SK-N-SH (cell line): ENCODE measurements at regions not wholly inside any gene's neighbourhood (a gene's known extent, or its start where the extent isn't known, plus 50 kb on each side); places are given as distances from the start of the nearest gene placed in this dataset.

Source experiments
- FOXM1 ChIP-seq: IDR thresholded peaks from 2 replicates; pipeline ENCODE4 v1.4.0; 2012; ENCODE audit warnings: low read depth, mild to moderate bottlenecking
- NRF1 ChIP-seq: IDR thresholded peaks from 2 replicates; pipeline ENCODE4 v1.6.1; 2012; ENCODE audit warnings: low read depth, mild to moderate bottlenecking, low read length
- RAD21 ChIP-seq: IDR thresholded peaks from 2 replicates; pipeline ENCODE4 v1.6.1; 2012; ENCODE audit warnings: mild to moderate bottlenecking, low read length
- RCOR1 ChIP-seq: fragments of 150-350 bp; IDR thresholded peaks from 2 replicates; pipeline ENCODE4 v1.6.1; 2017; ENCODE audit warnings: antibody characterized with exemption, low read length
- TCF12 ChIP-seq: IDR thresholded peaks from 2 replicates; pipeline ENCODE4 v1.4.0; 2012
- TF ChIP-seq, protein P1 (sequence below): fragments of 200-600 bp; sonication (generic); IDR thresholded peaks from 2 replicates; pipeline ENCODE4 v1.6.1; 2017; ENCODE audit warnings: antibody characterized with exemption, mild to moderate bottlenecking, moderate library complexity
- TF ChIP-seq, protein P2 (sequence below): IDR thresholded peaks from 2 replicates; pipeline ENCODE4 v1.4.0; 2012; ENCODE audit warnings: low read depth, borderline replicate concordance
- TF ChIP-seq, protein P3 (sequence below): IDR thresholded peaks from 2 replicates; pipeline ENCODE4 v1.6.1; 2012; ENCODE audit warnings: mild to moderate bottlenecking, low read depth, low read length, moderate library complexity

DNA sequence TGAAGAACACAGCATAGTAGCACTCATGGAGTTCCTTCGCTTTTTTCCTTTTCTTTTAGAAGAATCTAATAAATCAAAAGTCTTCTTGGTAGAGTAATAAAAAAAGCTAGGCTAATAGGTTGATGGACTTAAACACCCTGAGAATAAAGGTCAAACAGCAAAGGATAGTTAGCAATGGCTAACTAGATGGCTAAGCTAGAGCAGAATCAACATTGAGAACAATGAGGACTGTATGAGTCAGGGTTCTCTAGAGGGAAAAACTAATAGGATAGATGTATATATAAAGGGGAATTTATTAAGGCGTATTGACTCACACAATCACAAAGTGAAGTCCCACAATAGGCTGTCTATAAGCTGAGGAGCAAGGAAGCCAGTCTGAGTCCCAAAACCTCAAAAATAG, 550.9 kb downstream of the GLUD2 start:
- TF ChIP-seq NRF1 (no peak), FOXM1 (no peak), RAD21 (no peak), RCOR1 (no peak), TCF12 (no peak)
- TF ChIP-seq, protein P1, sequence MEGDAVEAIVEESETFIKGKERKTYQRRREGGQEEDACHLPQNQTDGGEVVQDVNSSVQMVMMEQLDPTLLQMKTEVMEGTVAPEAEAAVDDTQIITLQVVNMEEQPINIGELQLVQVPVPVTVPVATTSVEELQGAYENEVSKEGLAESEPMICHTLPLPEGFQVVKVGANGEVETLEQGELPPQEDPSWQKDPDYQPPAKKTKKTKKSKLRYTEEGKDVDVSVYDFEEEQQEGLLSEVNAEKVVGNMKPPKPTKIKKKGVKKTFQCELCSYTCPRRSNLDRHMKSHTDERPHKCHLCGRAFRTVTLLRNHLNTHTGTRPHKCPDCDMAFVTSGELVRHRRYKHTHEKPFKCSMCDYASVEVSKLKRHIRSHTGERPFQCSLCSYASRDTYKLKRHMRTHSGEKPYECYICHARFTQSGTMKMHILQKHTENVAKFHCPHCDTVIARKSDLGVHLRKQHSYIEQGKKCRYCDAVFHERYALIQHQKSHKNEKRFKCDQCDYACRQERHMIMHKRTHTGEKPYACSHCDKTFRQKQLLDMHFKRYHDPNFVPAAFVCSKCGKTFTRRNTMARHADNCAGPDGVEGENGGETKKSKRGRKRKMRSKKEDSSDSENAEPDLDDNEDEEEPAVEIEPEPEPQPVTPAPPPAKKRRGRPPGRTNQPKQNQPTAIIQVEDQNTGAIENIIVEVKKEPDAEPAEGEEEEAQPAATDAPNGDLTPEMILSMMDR, result no peak
- TF ChIP-seq, protein P2, sequence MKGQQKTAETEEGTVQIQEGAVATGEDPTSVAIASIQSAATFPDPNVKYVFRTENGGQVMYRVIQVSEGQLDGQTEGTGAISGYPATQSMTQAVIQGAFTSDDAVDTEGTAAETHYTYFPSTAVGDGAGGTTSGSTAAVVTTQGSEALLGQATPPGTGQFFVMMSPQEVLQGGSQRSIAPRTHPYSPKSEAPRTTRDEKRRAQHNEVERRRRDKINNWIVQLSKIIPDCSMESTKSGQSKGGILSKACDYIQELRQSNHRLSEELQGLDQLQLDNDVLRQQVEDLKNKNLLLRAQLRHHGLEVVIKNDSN, result no peak
- TF ChIP-seq, protein P3, sequence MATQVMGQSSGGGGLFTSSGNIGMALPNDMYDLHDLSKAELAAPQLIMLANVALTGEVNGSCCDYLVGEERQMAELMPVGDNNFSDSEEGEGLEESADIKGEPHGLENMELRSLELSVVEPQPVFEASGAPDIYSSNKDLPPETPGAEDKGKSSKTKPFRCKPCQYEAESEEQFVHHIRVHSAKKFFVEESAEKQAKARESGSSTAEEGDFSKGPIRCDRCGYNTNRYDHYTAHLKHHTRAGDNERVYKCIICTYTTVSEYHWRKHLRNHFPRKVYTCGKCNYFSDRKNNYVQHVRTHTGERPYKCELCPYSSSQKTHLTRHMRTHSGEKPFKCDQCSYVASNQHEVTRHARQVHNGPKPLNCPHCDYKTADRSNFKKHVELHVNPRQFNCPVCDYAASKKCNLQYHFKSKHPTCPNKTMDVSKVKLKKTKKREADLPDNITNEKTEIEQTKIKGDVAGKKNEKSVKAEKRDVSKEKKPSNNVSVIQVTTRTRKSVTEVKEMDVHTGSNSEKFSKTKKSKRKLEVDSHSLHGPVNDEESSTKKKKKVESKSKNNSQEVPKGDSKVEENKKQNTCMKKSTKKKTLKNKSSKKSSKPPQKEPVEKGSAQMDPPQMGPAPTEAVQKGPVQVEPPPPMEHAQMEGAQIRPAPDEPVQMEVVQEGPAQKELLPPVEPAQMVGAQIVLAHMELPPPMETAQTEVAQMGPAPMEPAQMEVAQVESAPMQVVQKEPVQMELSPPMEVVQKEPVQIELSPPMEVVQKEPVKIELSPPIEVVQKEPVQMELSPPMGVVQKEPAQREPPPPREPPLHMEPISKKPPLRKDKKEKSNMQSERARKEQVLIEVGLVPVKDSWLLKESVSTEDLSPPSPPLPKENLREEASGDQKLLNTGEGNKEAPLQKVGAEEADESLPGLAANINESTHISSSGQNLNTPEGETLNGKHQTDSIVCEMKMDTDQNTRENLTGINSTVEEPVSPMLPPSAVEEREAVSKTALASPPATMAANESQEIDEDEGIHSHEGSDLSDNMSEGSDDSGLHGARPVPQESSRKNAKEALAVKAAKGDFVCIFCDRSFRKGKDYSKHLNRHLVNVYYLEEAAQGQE, result no peak
